ENCODE measurements at regions not wholly inside any gene's neighbourhood (a gene's known extent, or its start where the extent isn't known, plus 50 kb on each side); places are given as distances from the start of the nearest gene placed in this dataset.

DNA sequence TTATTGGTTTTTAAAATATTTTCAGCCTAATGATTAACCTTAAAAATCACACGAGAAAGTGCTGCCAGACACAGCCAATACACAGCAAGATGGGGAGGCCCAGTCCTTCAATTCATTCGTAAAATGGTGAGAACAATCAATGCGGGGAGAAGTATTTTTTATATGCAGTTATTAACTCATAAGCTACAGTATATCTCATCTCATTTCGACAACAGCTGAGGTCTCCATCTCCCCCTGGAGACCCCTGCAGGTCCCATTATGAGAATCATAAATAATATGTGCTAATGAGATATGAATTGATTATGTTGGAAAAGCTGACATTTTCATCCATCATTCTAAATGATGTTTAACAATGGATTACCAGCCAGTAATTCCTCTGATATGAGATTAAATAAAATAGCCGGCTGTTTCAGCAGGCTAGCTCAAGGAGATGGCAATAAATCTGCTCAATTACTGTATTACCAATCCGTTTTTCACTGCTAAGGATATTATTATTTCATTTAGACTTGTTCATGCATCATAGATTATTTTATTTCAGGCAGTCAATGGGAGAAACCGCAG is 535.8 kb downstream of the GALR1 start:
- DNase-seq (ENCODE audit: low spot score): no peak
- H3K27ac Mint-ChIP-seq: no peak overlapping the region
- H3K27me3 Mint-ChIP-seq (ENCODE audit: low read depth): no peaks in the 10 kb centered on the region
- H3K36me3 Mint-ChIP-seq (ENCODE audit: low read depth): no peaks in the 10 kb centered on the region
- no peaks in the 10 kb centered on the region for H3K4me1 Mint-ChIP-seq (ENCODE audit: low read depth)
- H3K4me3 Mint-ChIP-seq: no peak overlapping the region
- no peaks in the 10 kb centered on the region for H3K9me3 Mint-ChIP-seq

DNA sequence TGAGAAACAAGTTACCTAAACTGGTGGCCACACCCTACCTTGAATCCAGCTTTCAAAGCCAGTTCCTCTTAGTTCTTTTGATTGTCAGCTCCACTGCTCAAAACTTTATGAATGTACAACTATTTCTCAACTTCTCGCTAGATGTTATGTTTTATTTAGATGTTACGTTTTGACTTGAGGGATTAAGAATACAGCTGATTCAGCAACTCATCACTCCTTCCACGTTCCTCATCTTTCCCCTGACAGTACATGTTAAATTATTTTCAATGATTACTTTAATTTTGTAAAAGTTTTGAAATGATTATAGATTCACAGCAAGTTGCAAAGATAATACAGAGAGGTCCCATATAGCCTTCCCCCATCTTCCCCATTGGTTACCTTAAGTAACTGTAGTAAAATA is 553.4 kb downstream of the GALR1 start:
- Mint-ChIP-seq H3K27me3 (ENCODE audit: low read depth) (no peaks in the 10 kb centered on the region), H3K36me3 (ENCODE audit: low read depth) (no peaks in the 10 kb centered on the region)

DNA sequence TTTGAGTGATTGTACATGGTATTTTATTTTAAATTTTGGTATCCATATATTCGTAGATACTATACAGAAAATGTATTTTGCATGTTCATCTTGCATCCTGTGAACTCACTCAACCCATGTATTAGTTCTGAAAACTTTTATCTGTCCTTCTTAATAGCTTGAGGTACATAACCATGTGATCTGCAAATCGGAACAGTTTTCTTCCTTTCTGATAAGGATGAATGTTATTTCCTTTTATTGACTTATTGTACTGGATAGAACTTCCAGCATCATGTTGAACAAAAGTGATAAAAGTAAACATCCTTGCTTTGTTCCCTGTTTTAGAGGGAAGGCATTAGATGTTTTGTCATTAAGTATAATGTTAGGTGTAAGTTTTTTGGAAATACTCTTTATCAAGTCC is 554.7 kb downstream of the GALR1 start:
- Mint-ChIP-seq H3K4me1 (ENCODE audit: low read depth) (no peaks in the 10 kb centered on the region), H3K27ac (no peak overlapping the region), H3K36me3 (ENCODE audit: low read depth) (no peaks in the 10 kb centered on the region), H3K4me3 (no peak overlapping the region), H3K9me3 (no peaks in the 10 kb centered on the region), H3K27me3 (ENCODE audit: low read depth) (no peaks in the 10 kb centered on the region)
- DNase-seq (ENCODE audit: low spot score): no peak

More for the DNA sequence above, 553.4 kb downstream of the GALR1 start:
- no peak for DNase-seq (ENCODE audit: low spot score)
- H3K4me1 Mint-ChIP-seq (ENCODE audit: low read depth): no peaks in the 10 kb centered on the region
- no peak overlapping the region for H3K4me3 Mint-ChIP-seq
- H3K9me3 Mint-ChIP-seq: peaks cover 4% of the 10 kb centered on the region
- H3K27ac Mint-ChIP-seq: no peak overlapping the region

DNA sequence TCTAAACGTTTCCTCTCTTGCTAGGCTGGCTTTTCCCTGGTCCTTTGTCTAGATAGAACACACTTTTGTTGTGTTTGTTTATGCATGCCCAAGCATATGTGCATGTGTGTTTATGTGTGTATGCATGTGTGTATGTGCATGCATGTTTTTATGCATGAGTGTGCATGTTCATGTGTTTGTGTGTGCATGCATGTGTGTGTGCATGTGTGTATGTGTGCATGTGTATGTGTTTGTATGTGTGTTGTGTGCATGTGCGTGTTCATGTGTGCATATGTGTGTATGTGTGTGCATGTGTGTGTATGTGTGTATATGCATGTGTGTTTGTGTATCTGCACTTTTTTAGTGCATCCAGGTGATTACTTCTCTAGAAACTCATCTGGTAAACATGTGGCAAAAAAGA is 558.0 kb downstream of the GALR1 start:
- no peaks in the 10 kb centered on the region for H3K36me3 Mint-ChIP-seq (ENCODE audit: low read depth)

DNA sequence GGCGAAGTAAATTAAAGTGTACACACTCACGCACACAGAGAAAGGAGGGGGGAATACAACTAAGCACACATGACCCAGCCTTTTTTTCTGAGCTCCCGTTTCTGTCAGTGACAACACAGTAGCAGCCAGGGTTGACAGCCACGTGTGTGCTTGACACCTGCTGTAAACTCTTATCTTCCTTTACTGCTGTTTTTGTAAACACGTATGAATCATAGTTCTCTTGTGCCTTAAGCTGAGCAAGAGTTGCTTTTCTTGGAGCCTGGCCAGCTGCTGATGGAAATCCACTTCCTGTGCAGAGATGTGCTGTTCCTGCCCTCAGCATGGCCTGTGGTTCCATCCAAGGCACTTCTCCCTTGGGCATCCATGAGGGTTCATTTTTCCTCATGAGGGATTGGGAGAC is 561.9 kb downstream of the GALR1 start:
- no peak for DNase-seq (ENCODE audit: low spot score)
- Mint-ChIP-seq H3K4me1 (ENCODE audit: low read depth) (no peaks in the 10 kb centered on the region), H3K27ac (no peak overlapping the region), H3K4me3 (no peak overlapping the region), H3K27me3 (ENCODE audit: low read depth) (no peaks in the 10 kb centered on the region), H3K9me3 (no peaks in the 10 kb centered on the region), H3K36me3 (ENCODE audit: low read depth) (no peaks in the 10 kb centered on the region)

More for the DNA sequence above, 558.0 kb downstream of the GALR1 start:
- Mint-ChIP-seq H3K9me3 (no peaks in the 10 kb centered on the region), H3K27me3 (ENCODE audit: low read depth) (no peaks in the 10 kb centered on the region), H3K4me3 (no peak overlapping the region), H3K27ac (no peak overlapping the region), H3K4me1 (ENCODE audit: low read depth) (no peaks in the 10 kb centered on the region)
- DNase-seq (ENCODE audit: low spot score): no peak

DNA sequence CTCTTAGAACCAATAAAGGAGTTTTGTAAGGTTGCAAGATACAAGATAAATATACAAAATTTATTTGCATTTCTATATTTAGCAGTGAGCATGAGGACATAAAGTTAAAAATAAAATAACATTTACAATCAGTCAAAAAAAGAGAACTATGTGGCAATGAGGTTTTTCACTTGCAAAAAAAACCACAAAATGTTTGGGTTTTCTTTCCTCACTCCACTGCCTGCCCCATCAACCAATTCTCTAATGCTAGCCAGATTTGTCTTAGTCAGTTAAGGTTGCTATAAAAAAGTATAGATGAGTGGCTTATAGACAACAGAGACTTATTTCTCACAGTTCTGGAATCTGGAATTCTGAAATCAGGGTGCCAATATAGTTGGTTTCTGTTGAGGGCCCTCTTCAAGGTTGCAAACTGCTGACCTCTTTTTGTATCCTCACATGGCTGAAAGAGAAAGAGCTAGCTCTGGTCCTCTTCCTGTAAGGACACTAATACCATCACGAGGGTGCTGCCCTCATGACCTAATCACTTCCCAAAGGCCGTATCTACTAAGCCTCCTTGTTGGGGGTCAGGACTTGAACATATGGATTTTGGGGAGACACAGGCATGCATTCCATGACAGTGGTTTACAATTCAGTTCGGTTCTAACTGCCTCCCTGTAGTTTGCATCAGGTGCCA is 566.2 kb downstream of the GALR1 start:
- no peak overlapping the region for H3K27ac Mint-ChIP-seq
- H3K27me3 Mint-ChIP-seq (ENCODE audit: low read depth): no peaks in the 10 kb centered on the region
- DNase-seq (ENCODE audit: low spot score): no peak
- H3K4me1 Mint-ChIP-seq (ENCODE audit: low read depth): no peaks in the 10 kb centered on the region
- no peaks in the 10 kb centered on the region for H3K9me3 Mint-ChIP-seq
- H3K4me3 Mint-ChIP-seq: no peak overlapping the region
- no peaks in the 10 kb centered on the region for H3K36me3 Mint-ChIP-seq (ENCODE audit: low read depth)

DNA sequence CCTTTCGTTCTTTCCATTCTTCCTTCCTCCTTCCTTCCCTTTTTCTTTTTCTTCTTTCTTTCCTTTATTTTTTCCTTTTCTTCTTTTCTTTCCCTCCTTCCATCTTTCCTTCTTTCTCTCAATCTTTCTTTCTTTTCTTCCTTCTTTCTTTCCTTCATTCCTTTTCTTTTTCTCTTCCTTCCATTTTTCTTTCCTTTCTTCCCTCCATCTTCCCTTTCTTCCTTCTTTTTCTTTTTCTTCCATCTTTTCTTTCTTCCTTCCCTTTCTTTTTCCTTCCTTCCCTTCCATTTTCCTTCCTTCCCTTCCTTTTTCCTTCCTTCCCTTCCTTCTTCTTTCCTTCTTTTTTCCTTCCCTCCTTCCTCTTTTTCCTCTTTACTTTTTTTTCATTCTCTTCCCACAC is 568.7 kb downstream of the GALR1 start:
- Mint-ChIP-seq H3K9me3 (no peaks in the 10 kb centered on the region), H3K4me3 (no peak overlapping the region), H3K36me3 (ENCODE audit: low read depth) (no peaks in the 10 kb centered on the region), H3K4me1 (ENCODE audit: low read depth) (no peaks in the 10 kb centered on the region), H3K27ac (no peak overlapping the region), H3K27me3 (ENCODE audit: low read depth) (no peaks in the 10 kb centered on the region)
- no peak for DNase-seq (ENCODE audit: low spot score)

DNA sequence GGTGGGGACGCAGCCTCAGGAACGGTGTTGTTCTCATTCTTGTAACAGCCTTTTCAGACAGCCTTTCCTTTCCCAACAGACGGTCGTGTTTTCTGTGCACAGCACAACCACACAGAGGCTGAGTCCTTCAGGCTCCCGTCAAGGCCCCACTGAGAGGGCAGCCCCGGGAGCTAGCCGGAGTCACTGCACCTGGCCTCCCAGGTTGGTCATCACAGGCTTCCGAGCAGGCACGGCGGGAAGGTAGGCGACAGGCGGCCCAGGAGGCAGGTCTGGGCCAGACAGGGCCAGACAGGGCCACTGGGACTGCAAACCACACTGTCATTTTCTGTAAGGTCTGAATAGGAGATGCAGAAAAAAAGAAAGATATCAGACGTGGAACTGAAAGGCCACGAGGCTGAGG is 570.8 kb downstream of the GALR1 start:
- H3K4me1 Mint-ChIP-seq (ENCODE audit: low read depth): no peaks in the 10 kb centered on the region
- H3K36me3 Mint-ChIP-seq (ENCODE audit: low read depth): no peaks in the 10 kb centered on the region
- no peaks in the 10 kb centered on the region for H3K27me3 Mint-ChIP-seq (ENCODE audit: low read depth)
- no peak overlapping the region for H3K4me3 Mint-ChIP-seq
- no peak overlapping the region for H3K27ac Mint-ChIP-seq
- no peaks in the 10 kb centered on the region for H3K9me3 Mint-ChIP-seq
- no peak for DNase-seq (ENCODE audit: low spot score)

DNA sequence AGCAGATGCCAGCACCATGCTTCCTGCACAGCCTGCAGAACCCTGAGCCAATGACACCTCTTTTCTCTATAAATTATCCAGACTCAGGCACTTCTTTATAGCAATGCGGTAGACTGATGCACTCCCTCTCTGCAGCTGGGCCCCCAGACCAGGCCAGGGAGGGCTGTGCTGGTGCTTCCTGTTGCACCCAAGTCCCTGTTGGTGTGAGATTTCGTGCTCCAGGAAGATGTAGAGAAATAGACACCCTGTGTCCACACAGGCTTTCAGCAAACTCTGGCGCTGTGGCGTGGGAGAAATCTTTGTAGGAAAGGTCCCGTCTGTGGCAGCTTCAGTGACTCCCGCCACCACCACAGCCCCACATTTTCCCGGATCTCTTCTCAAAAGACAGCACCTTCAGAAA is 572.2 kb downstream of the GALR1 start:
- H3K9me3 Mint-ChIP-seq: no peaks in the 10 kb centered on the region
- no peaks in the 10 kb centered on the region for H3K27me3 Mint-ChIP-seq (ENCODE audit: low read depth)
- H3K4me1 Mint-ChIP-seq (ENCODE audit: low read depth): no peaks in the 10 kb centered on the region
- no peak overlapping the region for H3K4me3 Mint-ChIP-seq
- H3K36me3 Mint-ChIP-seq (ENCODE audit: low read depth): no peaks in the 10 kb centered on the region
- H3K27ac Mint-ChIP-seq: no peak overlapping the region
- no peak for DNase-seq (ENCODE audit: low spot score)

DNA sequence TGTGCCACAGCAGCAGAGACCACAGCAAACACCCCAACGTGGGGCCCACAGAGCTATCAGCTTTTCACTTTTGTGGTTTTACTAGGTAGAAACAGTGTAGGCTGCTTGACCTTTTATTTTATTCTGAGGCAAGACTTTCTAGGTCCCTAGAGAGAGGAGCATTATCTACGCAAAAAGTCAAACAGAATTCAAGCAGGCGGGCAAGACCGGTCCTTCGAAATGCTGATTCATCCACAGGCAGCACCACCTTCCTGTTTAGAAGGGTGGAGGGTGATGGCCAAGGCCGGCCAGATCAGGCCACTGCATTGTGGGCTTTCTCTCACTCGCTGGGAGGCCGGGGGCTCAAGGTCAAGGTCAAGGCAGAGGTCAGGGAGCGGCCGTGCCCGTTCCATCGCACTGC is 573.0 kb downstream of the GALR1 start:
- Mint-ChIP-seq H3K4me1 (ENCODE audit: low read depth) (no peaks in the 10 kb centered on the region), H3K36me3 (ENCODE audit: low read depth) (no peaks in the 10 kb centered on the region), H3K9me3 (no peaks in the 10 kb centered on the region), H3K4me3 (no peak overlapping the region), H3K27ac (no peak overlapping the region), H3K27me3 (ENCODE audit: low read depth) (no peaks in the 10 kb centered on the region)
- DNase-seq (ENCODE audit: low spot score): no peak

DNA sequence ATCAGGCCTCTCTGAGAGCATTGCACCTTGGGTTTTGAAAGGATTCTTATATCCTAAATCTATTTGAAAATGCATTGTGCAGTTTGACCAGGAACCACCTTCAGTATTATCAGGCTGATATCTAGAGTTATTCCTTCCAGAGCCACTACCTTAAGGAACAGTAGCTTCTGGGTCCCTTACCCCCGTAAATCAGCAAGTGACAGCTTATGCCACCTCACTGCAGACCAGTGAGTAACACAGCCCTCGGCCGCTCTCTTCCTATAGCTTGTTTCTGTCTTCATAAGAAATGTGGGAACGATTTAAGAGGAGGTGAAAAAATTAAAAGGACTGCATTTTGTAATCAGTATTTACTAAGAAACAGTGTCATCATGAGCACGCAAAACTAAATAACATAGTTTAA is 584.2 kb downstream of the GALR1 start:
- no peaks in the 10 kb centered on the region for H3K27me3 Mint-ChIP-seq (ENCODE audit: low read depth)
- no peak for DNase-seq (ENCODE audit: low spot score)

DNA sequence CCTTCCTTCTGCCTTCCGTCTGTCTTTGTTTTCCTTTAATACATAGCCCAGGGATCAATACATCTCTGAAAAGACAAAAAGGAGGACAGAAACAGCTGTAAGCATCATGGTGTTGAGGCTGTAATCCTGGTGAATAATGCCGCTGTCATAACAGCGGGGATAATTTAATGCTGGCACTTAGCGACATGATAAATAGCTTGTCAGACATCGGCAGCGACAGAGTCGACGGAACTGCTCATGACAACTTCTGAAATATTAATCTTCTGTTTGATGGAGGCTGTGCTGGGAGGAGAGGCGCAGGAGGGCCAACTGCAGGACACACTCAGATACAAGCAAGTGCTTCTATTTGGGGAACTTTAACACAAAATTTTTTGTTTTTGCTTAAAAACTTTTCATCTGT is 602.2 kb downstream of the GALR1 start:
- H3K36me3 Mint-ChIP-seq (ENCODE audit: low read depth): no peaks in the 10 kb centered on the region
- H3K9me3 Mint-ChIP-seq: no peaks in the 10 kb centered on the region
- H3K4me1 Mint-ChIP-seq (ENCODE audit: low read depth): no peaks in the 10 kb centered on the region
- no peak overlapping the region for H3K4me3 Mint-ChIP-seq
- H3K27me3 Mint-ChIP-seq (ENCODE audit: low read depth): no peaks in the 10 kb centered on the region
- H3K27ac Mint-ChIP-seq: no peak overlapping the region
- DNase-seq (ENCODE audit: low spot score): no peak

More for the DNA sequence above, 584.2 kb downstream of the GALR1 start:
- no peak overlapping the region for H3K27ac Mint-ChIP-seq
- H3K4me1 Mint-ChIP-seq (ENCODE audit: low read depth): no peaks in the 10 kb centered on the region
- H3K4me3 Mint-ChIP-seq: no peak overlapping the region
- H3K36me3 Mint-ChIP-seq (ENCODE audit: low read depth): no peaks in the 10 kb centered on the region
- H3K9me3 Mint-ChIP-seq: no peaks in the 10 kb centered on the region

DNA sequence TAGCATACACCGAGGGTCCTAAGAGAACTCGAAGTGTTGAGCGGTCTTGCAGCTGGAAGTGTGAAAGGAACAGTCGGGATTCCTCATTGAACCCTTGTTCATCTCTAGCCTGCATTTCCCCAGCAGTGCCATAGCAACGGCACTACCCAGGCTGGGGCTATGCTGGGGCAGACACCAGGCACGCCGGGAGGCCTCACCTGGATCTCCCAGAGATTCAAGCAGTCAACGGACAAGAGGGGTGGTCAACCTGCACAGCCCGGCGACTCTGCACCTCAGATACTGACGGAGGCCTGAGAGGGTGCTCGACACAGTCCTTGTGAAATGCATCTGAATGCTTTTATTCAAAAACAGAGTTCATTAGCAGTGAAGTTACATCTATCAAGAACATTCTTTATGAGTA is 604.2 kb downstream of the GALR1 start:
- no peak for DNase-seq (ENCODE audit: low spot score)
- H3K9me3 Mint-ChIP-seq: no peaks in the 10 kb centered on the region
- H3K4me3 Mint-ChIP-seq: no peak overlapping the region
- H3K4me1 Mint-ChIP-seq (ENCODE audit: low read depth): no peaks in the 10 kb centered on the region
- no peaks in the 10 kb centered on the region for H3K36me3 Mint-ChIP-seq (ENCODE audit: low read depth)
- H3K27me3 Mint-ChIP-seq (ENCODE audit: low read depth): no peaks in the 10 kb centered on the region
- no peak overlapping the region for H3K27ac Mint-ChIP-seq

DNA sequence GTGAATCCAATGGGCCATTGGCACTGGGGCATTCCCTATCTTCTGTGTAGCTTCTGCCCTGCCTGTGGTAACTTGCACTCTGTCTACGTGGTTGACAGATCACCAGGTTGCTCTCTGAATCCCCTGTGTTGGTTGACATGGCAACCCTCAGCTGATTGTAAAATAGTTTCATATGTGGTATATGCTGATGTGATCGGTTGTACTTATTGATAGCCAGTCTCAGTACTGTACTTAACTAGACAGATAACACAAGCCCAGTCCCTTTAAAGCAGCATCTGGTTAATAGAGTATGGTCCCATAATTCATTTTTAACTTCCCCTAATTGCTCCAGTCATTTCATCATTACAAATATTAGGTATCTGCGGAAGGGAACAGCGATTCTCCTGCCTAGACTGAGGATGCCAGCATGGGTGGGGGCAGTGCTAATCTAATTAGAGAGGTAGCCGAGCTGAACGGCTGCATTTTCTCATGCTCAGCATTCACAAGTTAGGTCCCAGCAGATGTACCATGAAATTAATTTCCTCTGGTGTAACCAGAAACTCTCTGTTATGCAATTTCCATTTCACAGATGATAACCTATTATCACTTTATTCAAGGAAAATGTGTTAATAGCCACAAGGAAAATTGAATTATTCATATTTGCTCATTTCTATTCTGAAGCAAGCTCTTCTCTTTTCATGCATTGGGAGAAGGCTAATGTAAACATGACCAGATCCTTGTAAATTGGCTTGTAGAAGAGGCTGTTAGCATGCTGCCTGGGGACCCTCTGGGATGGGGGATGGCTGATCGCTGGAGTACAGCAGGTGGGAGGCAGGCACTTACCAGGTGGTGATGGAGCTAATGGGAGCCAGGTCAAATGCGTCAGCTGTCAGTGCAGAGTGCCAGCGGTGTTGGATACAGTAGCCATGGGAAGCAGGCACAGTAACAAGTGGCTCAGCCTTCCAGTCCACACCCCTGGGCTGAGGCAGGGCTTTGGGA is 608.3 kb downstream of the GALR1 start:
- H3K36me3 Mint-ChIP-seq (ENCODE audit: low read depth): no peaks in the 10 kb centered on the region
- no peaks in the 10 kb centered on the region for H3K27me3 Mint-ChIP-seq (ENCODE audit: low read depth)
- H3K4me3 Mint-ChIP-seq: no peak overlapping the region
- H3K9me3 Mint-ChIP-seq: no peaks in the 10 kb centered on the region
- no peak for DNase-seq (ENCODE audit: low spot score)
- H3K4me1 Mint-ChIP-seq (ENCODE audit: low read depth): no peaks in the 10 kb centered on the region
- no peak overlapping the region for H3K27ac Mint-ChIP-seq
